Astrocyte (in vitro differentiated cells and primary cell): ENCODE measurements at regions not wholly inside any gene's neighbourhood (a gene's known extent, or its start where the extent isn't known, plus 50 kb on each side); places are given as distances from the start of the nearest gene placed in this dataset.

Experiments
- DNase-seq: peaks from one replicate; pipeline ENCODE4 v3.0.0-alpha.2; 2010; ENCODE audit warnings: low read depth
- FAIRE-seq: peaks from 2 replicates; lab custom pipeline; 2011; peaks lifted over from hg19 to GRCh38; lab: Jason Lieb, UNC
- H2AFZ ChIP-seq: 2 replicates; pipeline ENCODE4 v1.6.0; 2012; ENCODE audit warnings: low read depth, low read length, inconsistent platforms
- H3K27ac ChIP-seq: 2 replicates; pipeline ENCODE4 v1.5.1; 2011; ENCODE audit warnings: low read depth, low read length, inconsistent platforms
- H3K27me3 ChIP-seq: 2 replicates; pipeline ENCODE4 v1.6.0; 2011; ENCODE audit warnings: low read length, inconsistent platforms; ENCODE audit not compliant: insufficient read depth
- H3K36me3 ChIP-seq: 2 replicates; pipeline ENCODE4 v1.5.1; 2011; ENCODE audit warnings: low read length, inconsistent platforms; ENCODE audit not compliant: insufficient read depth
- H3K4me1 ChIP-seq: 2 replicates; pipeline ENCODE4 v1.5.1; 2011; ENCODE audit warnings: low read length, inconsistent platforms; ENCODE audit not compliant: insufficient read depth
- H3K4me2 ChIP-seq: 2 replicates; pipeline ENCODE4 v1.6.0; 2012; ENCODE audit warnings: low read length, inconsistent platforms
- H3K4me3 ChIP-seq: 2 replicates; pipeline ENCODE4 v1.5.1; 2011; ENCODE audit warnings: low read depth, mild to moderate bottlenecking, low read length, inconsistent platforms; ENCODE audit not compliant: insufficient read depth
- H3K79me2 ChIP-seq: 2 replicates; pipeline ENCODE4 v1.6.0; 2012; ENCODE audit warnings: mild to moderate bottlenecking, low read length, inconsistent platforms; ENCODE audit not compliant: insufficient read depth
- H3K9ac ChIP-seq: 2 replicates; pipeline ENCODE4 v1.6.0; 2012; ENCODE audit warnings: mild to moderate bottlenecking, low read length, inconsistent platforms
- H3K9me3 ChIP-seq: 2 replicates; pipeline ENCODE4 v1.5.1; 2012; ENCODE audit warnings: low read depth, mild to moderate bottlenecking, low read length, inconsistent platforms; ENCODE audit not compliant: insufficient read depth
- H4K20me1 ChIP-seq: 2 replicates; pipeline ENCODE4 v1.6.0; 2012; ENCODE audit warnings: low read length, inconsistent platforms; ENCODE audit not compliant: insufficient read depth
- H3K27ac Mint-ChIP-seq: one replicate; pipeline ENCODE4 v1.8.0; 2021; ENCODE audit warnings: mild to moderate bottlenecking, mixed read lengths; ENCODE audit not compliant: unreplicated experiment
- H3K27me3 Mint-ChIP-seq: one replicate; pipeline ENCODE4 v1.8.0; 2021; ENCODE audit warnings: low read depth, mixed read lengths; ENCODE audit not compliant: unreplicated experiment
- H3K36me3 Mint-ChIP-seq: one replicate; pipeline ENCODE4 v1.8.0; 2021; ENCODE audit warnings: low read depth, mixed read lengths; ENCODE audit not compliant: unreplicated experiment
- H3K4me1 Mint-ChIP-seq: one replicate; pipeline ENCODE4 v1.8.0; 2021; ENCODE audit warnings: low read depth, mixed read lengths; ENCODE audit not compliant: unreplicated experiment
- H3K4me3 Mint-ChIP-seq: one replicate; pipeline ENCODE4 v1.8.0; 2021; ENCODE audit warnings: mild to moderate bottlenecking, moderate library complexity, mixed read lengths; ENCODE audit not compliant: unreplicated experiment
- H3K9me3 Mint-ChIP-seq: one replicate; pipeline ENCODE4 v1.8.0; 2021; ENCODE audit warnings: mild to moderate bottlenecking, mixed read lengths; ENCODE audit not compliant: unreplicated experiment
- EZH2 ChIP-seq: IDR thresholded peaks from 2 replicates; pipeline ENCODE4 v1.6.1; 2012; ENCODE audit warnings: mild to moderate bottlenecking, low read length, inconsistent platforms; ENCODE audit not compliant: insufficient read depth
- TF ChIP-seq, protein P1 (sequence below): IDR thresholded peaks from 2 replicates; pipeline ENCODE4 v1.5.1; 2011; ENCODE audit warnings: low read depth, mild to moderate bottlenecking, inconsistent platforms, low read length, moderate library complexity; ENCODE audit not compliant: insufficient read depth

DNA sequence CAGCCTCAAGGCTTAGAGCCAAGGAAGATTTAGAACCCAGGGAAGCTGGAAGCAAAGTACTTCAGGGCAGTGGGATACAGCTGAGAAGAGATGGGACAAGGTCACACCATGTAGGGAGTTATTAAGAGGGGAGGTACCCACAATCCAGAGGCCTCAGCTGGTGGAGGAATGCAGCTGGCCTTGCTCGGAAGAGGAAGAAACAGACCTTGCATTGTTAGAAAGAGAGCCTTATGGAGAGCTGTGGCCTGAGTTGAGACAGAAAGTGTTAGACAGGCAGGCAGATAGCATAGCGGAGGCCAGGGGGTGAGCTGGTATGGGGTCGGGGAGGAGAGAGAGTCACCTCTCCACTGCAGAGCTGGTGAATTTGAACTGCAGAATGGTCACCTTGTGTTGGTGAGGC lies 173.1 kb downstream of the JCAD start:
- no peaks in the 10 kb centered on the region for H3K4me1 ChIP-seq
- H3K36me3 ChIP-seq: no peaks in the 10 kb centered on the region
- H3K4me3 ChIP-seq: no peak overlapping the region
- TF ChIP-seq EZH2: no peak
- TF ChIP-seq, protein P1, sequence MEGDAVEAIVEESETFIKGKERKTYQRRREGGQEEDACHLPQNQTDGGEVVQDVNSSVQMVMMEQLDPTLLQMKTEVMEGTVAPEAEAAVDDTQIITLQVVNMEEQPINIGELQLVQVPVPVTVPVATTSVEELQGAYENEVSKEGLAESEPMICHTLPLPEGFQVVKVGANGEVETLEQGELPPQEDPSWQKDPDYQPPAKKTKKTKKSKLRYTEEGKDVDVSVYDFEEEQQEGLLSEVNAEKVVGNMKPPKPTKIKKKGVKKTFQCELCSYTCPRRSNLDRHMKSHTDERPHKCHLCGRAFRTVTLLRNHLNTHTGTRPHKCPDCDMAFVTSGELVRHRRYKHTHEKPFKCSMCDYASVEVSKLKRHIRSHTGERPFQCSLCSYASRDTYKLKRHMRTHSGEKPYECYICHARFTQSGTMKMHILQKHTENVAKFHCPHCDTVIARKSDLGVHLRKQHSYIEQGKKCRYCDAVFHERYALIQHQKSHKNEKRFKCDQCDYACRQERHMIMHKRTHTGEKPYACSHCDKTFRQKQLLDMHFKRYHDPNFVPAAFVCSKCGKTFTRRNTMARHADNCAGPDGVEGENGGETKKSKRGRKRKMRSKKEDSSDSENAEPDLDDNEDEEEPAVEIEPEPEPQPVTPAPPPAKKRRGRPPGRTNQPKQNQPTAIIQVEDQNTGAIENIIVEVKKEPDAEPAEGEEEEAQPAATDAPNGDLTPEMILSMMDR: no peak
- no peak for FAIRE-seq
- no peak overlapping the region for H3K9ac ChIP-seq
- no peaks in the 10 kb centered on the region for H3K27me3 ChIP-seq
- H3K27me3 Mint-ChIP-seq: no peaks in the 10 kb centered on the region
- H2AFZ ChIP-seq: no peak overlapping the region
- peaks cover 10% of the 10 kb centered on the region for H3K4me1 Mint-ChIP-seq
- H3K27ac Mint-ChIP-seq: no peak overlapping the region
- no peak for DNase-seq
- H4K20me1 ChIP-seq: no peaks in the 10 kb centered on the region
- H3K9me3 ChIP-seq: no peaks in the 10 kb centered on the region
- H3K9me3 Mint-ChIP-seq: peaks cover 6% of the 10 kb centered on the region
- H3K79me2 ChIP-seq: no peaks in the 10 kb centered on the region
- no peak overlapping the region for H3K27ac ChIP-seq
- H3K4me2 ChIP-seq: no peak overlapping the region
- H3K36me3 Mint-ChIP-seq: no peaks in the 10 kb centered on the region
- no peak overlapping the region for H3K4me3 Mint-ChIP-seq

DNA sequence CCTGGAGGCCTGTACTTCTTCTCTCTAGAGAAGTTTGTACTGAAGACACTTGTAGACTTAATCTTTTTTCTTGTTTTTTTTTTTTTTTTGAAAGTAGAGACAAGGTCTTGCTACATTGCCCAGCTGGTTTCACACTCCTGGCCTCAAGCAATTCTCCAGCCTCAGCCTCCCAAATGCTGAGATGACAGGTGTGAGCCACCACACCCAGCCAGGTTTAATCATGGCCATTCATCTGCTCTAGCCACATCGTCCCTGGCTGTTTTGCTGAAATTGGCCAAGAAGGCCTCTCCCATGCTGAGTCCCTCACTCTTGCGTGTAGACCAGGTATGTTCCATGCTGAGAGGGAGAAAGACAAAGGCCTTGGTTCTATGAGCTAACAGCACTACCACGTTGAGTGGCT lies 176.2 kb downstream of the JCAD start:
- peaks cover 6% of the 10 kb centered on the region for H3K9me3 Mint-ChIP-seq
- H4K20me1 ChIP-seq: no peaks in the 10 kb centered on the region
- H3K27me3 Mint-ChIP-seq: peaks cover 1% of the 10 kb centered on the region
- H3K4me1 ChIP-seq: peaks cover 3% of the 10 kb centered on the region
- no peaks in the 10 kb centered on the region for H3K79me2 ChIP-seq
- TF ChIP-seq, protein P1: no peak
- TF ChIP-seq EZH2: no peak
- H3K9ac ChIP-seq: no peak overlapping the region
- no peaks in the 10 kb centered on the region for H3K36me3 Mint-ChIP-seq
- no peaks in the 10 kb centered on the region for H3K27me3 ChIP-seq
- no peaks in the 10 kb centered on the region for H3K36me3 ChIP-seq
- H2AFZ ChIP-seq: no peak overlapping the region
- DNase-seq: no peak
- H3K27ac ChIP-seq: no peak overlapping the region
- FAIRE-seq: no peak
- no peak overlapping the region for H3K4me3 Mint-ChIP-seq
- no peak overlapping the region for H3K27ac Mint-ChIP-seq
- H3K4me1 Mint-ChIP-seq: peaks cover 10% of the 10 kb centered on the region
- H3K9me3 ChIP-seq: no peaks in the 10 kb centered on the region
- no peak overlapping the region for H3K4me3 ChIP-seq
- no peak overlapping the region for H3K4me2 ChIP-seq

DNA sequence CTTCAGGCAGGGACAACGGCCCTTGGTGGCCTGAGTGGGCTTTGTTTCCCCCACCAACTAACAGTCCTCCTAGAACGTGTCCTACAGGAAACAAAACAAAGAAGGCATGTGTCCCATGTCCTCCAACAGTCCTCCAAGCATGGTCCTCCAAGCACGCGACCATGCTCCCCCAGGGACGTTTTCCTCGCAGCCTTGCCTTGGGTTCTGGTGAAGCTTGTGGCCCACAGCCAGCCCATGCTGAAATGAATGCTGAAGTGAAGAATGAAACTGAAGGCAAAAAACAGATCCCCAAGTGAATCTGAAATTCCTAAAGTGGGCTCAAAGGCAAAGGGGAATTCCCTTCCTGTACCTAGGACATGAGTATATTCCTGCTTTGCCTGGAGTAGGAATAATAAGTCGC lies 176.6 kb downstream of the JCAD start:
- Histone ChIP-seq H3K79me2 (no peaks in the 10 kb centered on the region), H3K4me2 (no peak overlapping the region), H3K4me1 (peaks cover 7% of the 10 kb centered on the region), H3K9ac (no peak overlapping the region), H3K9me3 (no peaks in the 10 kb centered on the region), H4K20me1 (no peaks in the 10 kb centered on the region), H3K4me3 (no peak overlapping the region), H3K27me3 (no peaks in the 10 kb centered on the region), H3K27ac (no peak overlapping the region), H2AFZ (no peak overlapping the region), H3K36me3 (no peaks in the 10 kb centered on the region)
- no peak overlapping the region for H3K27ac Mint-ChIP-seq
- H3K36me3 Mint-ChIP-seq: no peaks in the 10 kb centered on the region
- peaks cover 6% of the 10 kb centered on the region for H3K9me3 Mint-ChIP-seq
- DNase-seq (no peak), FAIRE-seq (no peak)
- H3K27me3 Mint-ChIP-seq: peaks cover 1% of the 10 kb centered on the region
- no peak overlapping the region for H3K4me3 Mint-ChIP-seq
- TF ChIP-seq, protein P1: no peak
- no peak for TF ChIP-seq EZH2
- H3K4me1 Mint-ChIP-seq: peaks cover 10% of the 10 kb centered on the region
